NCI-H345 treated with DMSO at 0.1 percent for 48 hours (cell line): ENCODE measurements at regions not wholly inside any gene's neighbourhood (a gene's known extent, or its start where the extent isn't known, plus 50 kb on each side); places are given as distances from the start of the nearest gene placed in this dataset.
"Not testable (repeated sequence)": the region's sequence is repeated elsewhere in the genome, so short reads cannot be mapped to it uniquely, and the experiment has no call there.

Experiments used
- DNase-seq: peaks from one replicate; lab custom pipeline; 2025; ENCODE audit not compliant: unreplicated experiment; lab: John Stamatoyannopoulos, UW

DNA sequence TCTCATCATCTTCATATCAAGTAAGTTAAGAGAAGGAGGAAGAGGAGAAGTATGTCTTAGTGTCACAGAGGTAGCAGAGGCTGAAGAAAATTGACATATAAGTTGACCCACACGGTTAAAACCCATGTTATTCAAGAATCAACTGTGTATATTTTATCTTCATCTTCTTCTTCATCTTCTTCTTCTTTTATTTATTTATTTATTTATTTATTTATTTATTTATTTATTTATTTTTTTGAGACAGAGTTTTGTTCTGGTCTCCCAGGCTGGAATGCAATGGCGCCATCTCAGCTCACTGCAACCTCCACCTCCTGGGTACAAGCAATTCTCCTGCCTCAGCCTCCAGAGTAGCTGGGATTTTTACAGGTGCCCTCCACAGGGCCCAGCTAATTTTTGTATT lies 1242.3 kb upstream of the RAG2 start:
- DNase-seq, result not testable (repeated sequence)

DNA sequence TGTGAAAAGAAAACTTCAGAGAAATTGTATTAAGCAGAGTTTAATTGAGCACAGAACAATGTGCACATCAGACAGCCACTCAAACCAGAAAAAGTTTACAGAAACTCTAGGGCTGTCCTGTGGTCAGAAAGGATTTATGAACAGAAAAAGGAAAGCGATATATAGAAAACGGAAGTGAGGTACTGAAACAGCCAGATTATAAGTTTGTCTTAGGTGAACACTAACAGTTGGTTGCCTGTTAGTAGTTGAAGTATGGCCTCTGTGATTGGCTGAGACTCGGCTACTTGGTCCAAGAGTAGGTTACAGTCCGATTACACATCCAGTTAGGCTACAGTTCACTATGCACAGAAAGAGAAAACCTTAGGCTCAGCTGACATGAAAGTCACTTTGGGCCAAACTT lies 1232.5 kb upstream of the RAG2 start:
- no peak for DNase-seq

GRCh38 chr11:37817727-37818270 lies 1219.8 kb upstream of the RAG2 start:
- DNase-seq, result no peak

DNA sequence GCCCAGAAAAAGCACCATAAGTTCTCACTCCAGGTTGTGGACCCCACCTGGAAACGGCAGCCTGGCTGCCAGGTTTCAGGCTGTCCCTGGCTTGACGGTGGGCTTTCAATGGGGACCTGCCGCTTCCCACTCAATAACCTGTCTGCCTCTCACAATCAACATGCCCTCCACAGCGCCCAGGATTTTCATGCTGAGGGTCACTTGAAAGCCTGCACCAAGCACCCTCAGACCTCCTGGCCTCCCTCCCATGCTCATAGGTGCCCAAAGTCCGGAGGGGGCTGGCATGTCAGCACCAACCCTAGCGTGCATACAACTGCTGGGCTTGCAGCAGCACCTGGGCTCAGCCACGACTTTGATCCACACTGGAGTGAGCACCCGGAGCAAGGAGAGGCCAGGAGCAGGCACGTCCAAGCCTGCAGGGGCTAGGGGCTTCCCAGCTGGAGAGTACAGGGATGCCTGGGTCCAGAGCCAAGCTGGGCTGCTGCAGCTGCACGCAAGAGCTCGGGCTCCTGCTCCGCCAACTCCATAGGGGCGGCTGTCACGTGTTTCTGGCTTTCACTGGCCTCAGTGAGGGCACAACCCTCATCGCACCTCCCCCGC lies 1214.3 kb upstream of the RAG2 start:
- DNase-seq, result no peak

DNA sequence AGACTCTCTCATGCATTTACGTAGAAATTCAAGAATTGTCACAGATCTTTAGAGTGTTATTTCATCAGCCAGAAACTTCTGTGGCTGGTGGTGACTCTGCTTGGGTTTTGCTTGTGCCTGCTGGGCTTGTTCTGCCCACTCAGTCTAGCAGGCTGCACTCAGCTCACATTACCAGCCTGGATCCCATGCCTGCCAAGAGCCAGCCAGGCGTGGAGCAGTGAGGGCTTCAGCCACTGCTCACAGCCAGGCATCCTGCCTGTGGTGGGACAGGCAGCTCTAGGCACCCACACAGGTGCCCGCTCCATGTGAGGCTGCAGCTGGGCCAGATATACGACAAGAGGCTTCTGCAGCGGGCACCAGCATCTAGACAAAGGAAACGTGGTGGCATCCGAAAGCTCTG lies 1213.3 kb upstream of the RAG2 start:
- DNase-seq, result no peak

- no peak for DNase-seq
Observed at GRCh38 chr11:37804666-37805065, 1206.6 kb upstream of the RAG2 start.

DNA sequence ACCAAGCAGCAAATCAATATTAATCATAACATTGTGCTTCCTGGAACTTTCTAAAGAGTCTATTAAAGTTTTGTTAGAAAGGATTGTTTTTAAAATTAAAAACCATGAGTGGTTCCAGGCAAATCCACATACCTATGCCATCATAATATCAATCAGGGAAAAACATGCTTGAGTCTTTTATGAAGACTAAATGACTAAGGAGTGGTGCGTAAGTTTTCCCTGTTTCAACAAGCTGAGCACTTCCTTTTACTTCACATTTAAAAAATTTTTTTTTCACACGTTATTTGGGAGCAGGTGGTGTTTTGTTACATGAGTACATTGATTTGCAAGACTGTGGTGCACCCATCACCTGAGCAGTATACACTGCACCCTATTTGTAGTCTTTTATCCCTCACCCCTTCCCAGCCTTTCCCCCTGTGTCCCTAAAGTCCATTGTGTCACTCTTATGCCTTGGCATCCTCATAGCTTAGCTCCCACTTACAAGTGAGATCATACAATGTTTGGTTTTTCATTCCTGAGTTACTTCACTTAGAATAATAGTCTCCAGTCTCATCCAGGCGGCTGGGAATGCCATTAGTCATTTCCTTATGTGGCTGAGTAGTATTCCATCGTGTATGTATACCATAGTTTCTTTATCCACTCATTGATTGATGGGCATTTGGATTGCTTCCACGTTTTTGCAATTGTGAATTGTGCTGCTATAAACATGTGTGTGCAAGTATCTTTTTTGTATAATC lies 1190.3 kb upstream of the RAG2 start:
- no peak for DNase-seq

- DNase-seq, result no peak
Observed at GRCh38 chr11:37786214-37786755, 1188.2 kb upstream of the RAG2 start.

- no peak for DNase-seq
Observed at GRCh38 chr11:37774441-37774840, 1176.4 kb upstream of the RAG2 start.

DNA sequence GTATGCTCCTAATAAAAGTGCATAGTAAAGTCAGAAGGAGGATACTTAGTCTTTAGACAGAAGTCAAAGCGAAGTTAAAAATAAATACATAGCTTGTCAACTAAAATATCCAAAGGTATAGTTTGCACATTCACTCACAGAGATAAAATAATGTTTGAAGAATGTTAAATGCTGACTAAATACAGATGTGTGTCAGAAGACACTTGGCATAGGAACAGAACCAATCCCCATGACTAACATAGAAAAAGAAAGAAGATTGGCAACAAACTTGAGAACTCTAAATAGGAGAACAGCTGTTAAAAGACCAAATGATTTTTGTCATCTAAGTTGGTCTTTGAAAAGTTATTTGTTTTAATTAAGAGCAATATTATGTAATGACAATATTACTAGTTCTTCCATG lies 1172.1 kb upstream of the RAG2 start:
- no peak for DNase-seq

- no peak for DNase-seq
Observed at GRCh38 chr11:37762079-37762478, 1164.0 kb upstream of the RAG2 start.

GRCh38 chr11:37755521-37755920 lies 1157.5 kb upstream of the RAG2 start:
- DNase-seq, result no peak

GRCh38 chr11:37748641-37749040 lies 1150.6 kb upstream of the RAG2 start:
- DNase-seq, result no peak

- no peak for DNase-seq
Observed at GRCh38 chr11:37747121-37747520, 1149.1 kb upstream of the RAG2 start.

DNA sequence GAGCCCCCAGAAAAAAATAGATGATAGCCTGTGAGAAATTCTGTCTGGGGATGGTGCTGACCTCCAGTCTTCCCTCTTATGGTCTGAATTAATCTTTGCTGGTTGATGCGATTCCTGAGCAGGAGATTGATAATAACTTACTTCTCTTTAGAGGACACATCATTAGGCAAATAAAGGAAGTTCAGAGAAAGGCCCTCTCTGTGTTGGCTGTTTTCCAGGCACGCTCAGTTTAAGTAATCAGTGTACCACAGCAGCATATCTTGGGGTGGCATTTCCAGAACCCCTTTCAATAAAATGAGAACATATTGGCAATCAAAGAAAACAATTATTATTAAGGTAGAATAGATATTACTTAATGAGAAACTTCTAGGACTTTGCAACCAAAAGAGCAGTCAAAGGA lies 1129.3 kb upstream of the RAG2 start:
- no peak for DNase-seq

DNA sequence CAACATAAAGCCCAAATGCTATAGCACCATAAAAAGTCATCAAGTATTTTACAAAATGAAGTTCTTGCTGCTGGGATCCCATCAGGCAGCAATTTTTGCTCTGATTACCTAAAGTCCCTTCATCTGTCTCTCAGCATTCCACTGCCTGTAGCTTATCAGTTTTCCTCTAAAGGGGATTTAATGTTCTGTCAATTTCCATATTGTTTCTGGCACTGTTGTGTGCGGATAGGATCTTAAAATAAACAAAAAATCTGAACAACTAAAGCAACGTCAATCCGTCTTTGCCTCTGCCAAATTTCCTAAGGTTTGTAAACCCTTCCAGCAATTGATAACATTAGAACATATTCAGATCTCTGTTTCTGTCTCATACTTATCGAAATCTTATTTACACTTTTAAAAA lies 1126.3 kb upstream of the RAG2 start:
- no peak for DNase-seq

DNA sequence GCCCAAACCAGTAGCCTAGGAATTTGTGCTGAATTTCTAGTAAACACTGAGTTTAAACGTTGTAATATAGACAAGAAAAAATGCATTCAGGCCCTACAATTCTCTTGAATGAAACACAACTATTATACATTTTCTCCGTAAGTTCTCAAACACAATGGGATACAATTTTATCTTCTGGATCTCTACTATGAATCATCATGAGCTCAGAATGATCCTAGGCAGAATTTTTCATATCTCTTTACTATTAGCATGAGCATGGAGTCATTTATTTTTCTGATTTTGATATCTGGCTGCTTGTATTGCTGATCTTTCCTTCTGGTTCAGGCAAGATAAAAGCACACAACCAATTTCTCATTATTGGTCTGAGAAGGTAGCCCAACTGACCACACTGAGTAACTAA lies 1123.4 kb upstream of the RAG2 start:
- DNase-seq, result no peak

DNA sequence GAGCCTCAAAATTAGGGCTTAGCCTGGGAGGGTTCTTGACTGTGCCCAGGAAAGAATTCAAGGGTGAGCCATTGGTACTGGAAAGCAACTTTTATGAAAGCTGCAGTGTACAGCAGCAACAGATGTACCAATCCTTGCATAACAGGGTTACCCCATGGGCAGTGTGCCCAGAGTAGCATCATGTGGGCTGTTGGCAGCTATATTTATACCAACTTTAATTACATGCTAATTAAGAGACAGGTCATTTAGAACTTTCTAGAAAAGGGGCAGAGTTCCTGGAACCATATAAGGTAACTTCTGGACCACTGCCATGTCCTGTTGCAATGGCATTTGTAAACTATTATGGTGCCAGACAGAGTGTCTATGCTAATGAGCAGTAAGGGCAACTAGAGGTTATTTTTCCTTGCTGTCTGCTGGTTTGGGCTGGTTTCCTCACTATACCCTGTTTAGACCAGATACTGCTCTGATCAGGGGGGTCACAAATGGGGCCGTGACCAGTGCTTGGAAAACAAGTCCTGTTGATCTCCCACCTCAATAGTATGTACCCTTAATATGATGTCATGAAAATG lies 1120.5 kb upstream of the RAG2 start:
- DNase-seq, result no peak

DNA sequence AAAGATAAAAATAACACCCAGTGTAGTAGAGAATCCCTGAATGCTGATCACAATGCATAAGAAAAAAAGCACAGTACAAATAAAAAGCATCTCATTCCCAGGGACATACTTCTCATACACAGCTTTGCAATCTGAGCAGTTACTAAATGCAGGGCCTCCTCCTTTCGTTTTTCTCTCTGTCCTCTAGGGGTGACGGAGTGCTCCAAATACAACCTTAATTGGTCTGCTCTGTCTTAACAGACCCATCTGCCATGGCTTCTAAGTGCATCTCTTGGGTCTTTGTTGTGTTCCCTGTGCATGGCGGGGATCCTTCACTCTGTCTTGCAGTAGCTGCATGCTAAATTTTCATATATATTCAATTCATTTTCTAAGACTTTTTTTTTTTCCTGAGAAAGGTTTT lies 1114.2 kb upstream of the RAG2 start:
- no peak for DNase-seq

DNA sequence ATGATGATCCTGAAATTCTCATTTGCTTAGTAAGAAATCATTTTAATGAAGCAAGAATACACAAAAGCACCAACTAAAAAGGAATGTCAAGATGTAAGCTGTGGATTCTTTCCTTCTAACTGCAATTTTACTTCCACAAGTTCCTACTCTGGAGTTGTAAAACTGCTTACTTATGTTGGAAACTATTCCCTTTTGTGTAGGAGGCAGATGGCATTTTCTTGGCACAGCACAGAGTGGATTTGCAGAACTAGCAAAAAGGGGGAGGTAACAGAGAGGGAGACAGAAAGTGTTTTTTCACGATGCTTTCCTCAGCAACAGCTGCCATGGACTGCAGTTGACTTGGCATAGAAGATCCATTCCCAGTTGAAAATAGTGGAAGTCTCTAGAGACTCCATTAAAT lies 1112.0 kb upstream of the RAG2 start:
- DNase-seq, result no peak

DNA sequence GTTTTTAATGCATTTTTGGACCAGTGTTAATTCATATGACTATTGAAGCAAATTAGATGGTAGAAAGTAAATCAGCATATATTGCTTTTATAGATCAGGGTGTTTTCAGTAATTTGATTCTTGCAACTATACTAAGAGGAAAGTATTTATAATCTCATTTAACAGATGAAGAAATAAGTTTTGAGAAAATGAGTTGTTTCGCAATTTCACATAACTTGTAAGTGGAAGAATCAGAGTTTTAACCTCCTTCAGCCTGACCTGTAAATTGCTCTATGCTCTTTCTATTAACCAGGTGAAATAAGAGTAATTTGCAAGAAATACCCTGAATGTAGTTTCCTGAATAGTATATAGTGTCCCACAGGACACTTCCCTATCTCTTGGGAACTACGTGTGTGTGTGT lies 1106.8 kb upstream of the RAG2 start:
- DNase-seq, result no peak

- no peak for DNase-seq
Observed at GRCh38 chr11:37699644-37700043, 1101.6 kb upstream of the RAG2 start.
